H1 (cell line): ENCODE measurements at regions not wholly inside any gene's neighbourhood (a gene's known extent, or its start where the extent isn't known, plus 50 kb on each side); places are given as distances from the start of the nearest gene placed in this dataset.

Experiments used
- EP300 ChIP-seq, 2 experiments: IDR thresholded peaks; 1 replicate in 1 of 2; 2 replicates in 1 of 2; pipeline ENCODE4 v1.6.1; 2011 to 2012; ENCODE audit warnings: low read depth in 2 of 2, low read length in 2 of 2, mild to moderate bottlenecking in 2 of 2, borderline replicate concordance in 1 of 2, inconsistent platforms in 1 of 2, moderate library complexity in 1 of 2
- JUND ChIP-seq: IDR thresholded peaks from 2 replicates; pipeline ENCODE4 v1.6.1; 2011; ENCODE audit warnings: mild to moderate bottlenecking, improper control_type of control experiment, low read length
- POLR2A ChIP-seq, 2 experiments: IDR thresholded peaks; 1 replicate in 1 of 2; 2 replicates in 1 of 2; pipeline ENCODE4 v1.6.1; 2011; ENCODE audit warnings: low read depth in 2 of 2, low read length in 2 of 2, mild to moderate bottlenecking in 2 of 2; ENCODE audit errors: control extremely low read depth in 1 of 2
- SP1 ChIP-seq: IDR thresholded peaks from 2 replicates; pipeline ENCODE4 v1.6.1; 2011; ENCODE audit warnings: low read depth, low read length
- SUZ12 ChIP-seq: fragments of 200-600 bp; sonication (generic); IDR thresholded peaks from 2 replicates; pipeline ENCODE4 v1.6.1; 2012; ENCODE audit warnings: mild to moderate bottlenecking, inconsistent platforms, low read length, moderate library complexity, mixed read lengths
- TF ChIP-seq, protein P1 (sequence below), 3 experiments: IDR thresholded peaks; 1 replicate in 2 of 3; 2 replicates in 1 of 3; pipeline versions ENCODE4 v1.5.1 to v1.6.1; 2011; ENCODE audit warnings: low read length in 3 of 3, mild to moderate bottlenecking in 3 of 3, inconsistent platforms in 2 of 3, low read depth in 1 of 3, moderate library complexity in 1 of 3; ENCODE audit not compliant: insufficient read depth in 1 of 3; ENCODE audit errors: control extremely low read depth in 1 of 3

DNA sequence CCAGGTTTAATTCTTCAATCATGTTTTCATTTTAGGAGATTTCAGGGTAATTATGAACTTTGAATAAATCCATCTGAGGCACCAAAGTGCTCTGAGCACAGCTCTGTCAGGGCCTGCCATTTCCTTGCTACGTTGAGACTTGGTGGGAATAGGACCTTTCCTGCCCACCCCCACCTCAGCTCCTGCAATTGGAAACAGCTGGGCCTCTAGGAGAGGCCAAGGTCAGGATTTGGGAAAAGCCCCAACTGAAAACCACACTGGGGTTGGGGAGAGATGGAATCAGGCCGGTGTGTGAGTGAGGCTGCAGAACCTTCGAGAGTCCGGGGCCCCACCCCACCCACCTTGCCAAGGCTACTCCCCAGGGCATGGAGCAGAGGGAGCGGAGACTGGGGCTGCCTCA is 212.7 kb upstream of the BCOR start:
- TF ChIP-seq, protein P1, sequence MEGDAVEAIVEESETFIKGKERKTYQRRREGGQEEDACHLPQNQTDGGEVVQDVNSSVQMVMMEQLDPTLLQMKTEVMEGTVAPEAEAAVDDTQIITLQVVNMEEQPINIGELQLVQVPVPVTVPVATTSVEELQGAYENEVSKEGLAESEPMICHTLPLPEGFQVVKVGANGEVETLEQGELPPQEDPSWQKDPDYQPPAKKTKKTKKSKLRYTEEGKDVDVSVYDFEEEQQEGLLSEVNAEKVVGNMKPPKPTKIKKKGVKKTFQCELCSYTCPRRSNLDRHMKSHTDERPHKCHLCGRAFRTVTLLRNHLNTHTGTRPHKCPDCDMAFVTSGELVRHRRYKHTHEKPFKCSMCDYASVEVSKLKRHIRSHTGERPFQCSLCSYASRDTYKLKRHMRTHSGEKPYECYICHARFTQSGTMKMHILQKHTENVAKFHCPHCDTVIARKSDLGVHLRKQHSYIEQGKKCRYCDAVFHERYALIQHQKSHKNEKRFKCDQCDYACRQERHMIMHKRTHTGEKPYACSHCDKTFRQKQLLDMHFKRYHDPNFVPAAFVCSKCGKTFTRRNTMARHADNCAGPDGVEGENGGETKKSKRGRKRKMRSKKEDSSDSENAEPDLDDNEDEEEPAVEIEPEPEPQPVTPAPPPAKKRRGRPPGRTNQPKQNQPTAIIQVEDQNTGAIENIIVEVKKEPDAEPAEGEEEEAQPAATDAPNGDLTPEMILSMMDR (IDR thresholded peaks at IDR 0.05; ENCODE audit: control extremely low read depth in 1 of 3, insufficient read depth in 1 of 3, low read depth in 1 of 3, low read length in 3 of 3) = no peak
- TF ChIP-seq POLR2A (IDR thresholded peaks at IDR 0.05; ENCODE audit: control extremely low read depth in 1 of 2, low read depth in 2 of 2, low read length in 2 of 2) (no peak), SUZ12 (no peak), JUND (no peak), SP1 (no peak), EP300 (IDR thresholded peaks at IDR 0.05; ENCODE audit: borderline replicate concordance in 1 of 2, low read depth in 2 of 2, low read length in 2 of 2) (no peak)
